ENCODE measurements at regions not wholly inside any gene's neighbourhood (a gene's known extent, or its start where the extent isn't known, plus 50 kb on each side); places are given as distances from the start of the nearest gene placed in this dataset.

- no peak for DNase-seq (ENCODE audit: low read depth)
Measured at GRCh38 chr4:177573507-177573906, 131.3 kb upstream of the AGA start.

DNA sequence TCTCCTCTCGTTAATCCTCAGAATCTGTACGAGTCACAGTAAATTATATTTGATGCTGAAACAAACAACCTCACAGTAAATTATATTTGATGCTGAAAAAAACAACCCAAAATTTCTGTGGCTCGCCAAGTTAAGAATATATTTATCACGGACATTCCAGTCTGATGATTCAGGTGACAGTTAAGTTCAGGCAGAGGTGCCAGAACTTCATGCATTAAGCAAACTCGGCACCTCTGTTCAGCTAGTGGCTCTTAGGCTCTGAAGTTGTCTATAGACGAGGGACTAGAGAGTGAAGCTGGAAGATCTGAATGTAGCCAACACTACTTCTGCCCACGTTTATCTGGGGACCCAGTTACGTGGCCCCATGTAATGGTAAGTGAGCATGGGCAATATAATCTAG is 132.2 kb upstream of the AGA start:
- DNase-seq (ENCODE audit: low read depth) = no peak

- DNase-seq (ENCODE audit: low read depth) = no peak
Measured at GRCh38 chr4:177579649-177580048, 137.4 kb upstream of the AGA start.

DNA sequence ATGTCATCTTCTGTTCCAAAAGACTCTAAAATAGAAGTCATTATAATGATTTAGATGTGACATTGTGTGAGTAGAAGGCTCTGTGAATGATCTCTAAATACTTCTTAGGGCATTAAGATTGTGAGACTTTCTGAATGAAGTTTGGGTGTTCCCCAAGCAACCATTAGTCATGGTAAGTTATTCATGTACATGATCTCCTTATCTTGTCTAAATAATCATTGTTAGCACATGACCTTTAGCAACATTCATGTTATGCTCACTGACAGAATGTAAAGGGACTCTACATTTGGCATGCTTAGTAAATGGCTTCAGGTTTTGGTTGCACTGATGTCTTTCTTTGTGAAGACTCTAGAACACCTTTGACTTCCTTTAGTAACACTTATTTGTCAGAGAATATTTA is 140.8 kb upstream of the AGA start:
- no peak for DNase-seq (ENCODE audit: low read depth)

- no peak for DNase-seq (ENCODE audit: low read depth)
Measured at GRCh38 chr4:177587989-177588388, 145.8 kb upstream of the AGA start.

- DNase-seq (ENCODE audit: low read depth) = no peak
Measured at GRCh38 chr4:177595386-177595785, 153.1 kb upstream of the AGA start.

DNA sequence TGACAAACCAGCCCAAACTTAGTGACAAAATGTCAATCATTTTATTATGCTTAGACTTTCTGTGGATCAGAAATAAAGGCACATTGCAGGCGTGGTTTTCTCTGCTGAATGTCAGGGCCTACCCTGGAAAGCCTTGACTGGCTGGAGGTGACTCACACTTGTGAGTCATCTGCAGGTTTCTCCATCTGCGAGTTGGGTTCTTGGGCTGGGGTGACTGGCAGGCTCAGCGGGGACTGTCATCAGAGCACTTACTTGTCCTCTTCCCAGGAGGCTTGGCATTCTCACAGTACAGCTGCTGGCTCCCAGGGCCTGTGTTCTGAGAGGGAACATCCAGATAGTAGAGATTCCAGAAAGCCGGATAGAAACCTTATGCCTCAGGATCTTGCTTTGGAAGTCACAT is 153.8 kb upstream of the AGA start:
- peak; percentile 7 for DNase-seq (ENCODE audit: low read depth)

- DNase-seq (ENCODE audit: low read depth) = no peak
Measured at GRCh38 chr4:177596991-177597390, 154.8 kb upstream of the AGA start.

- no peak for DNase-seq (ENCODE audit: low read depth)
Measured at GRCh38 chr4:177605252-177605651, 163.0 kb upstream of the AGA start.

DNA sequence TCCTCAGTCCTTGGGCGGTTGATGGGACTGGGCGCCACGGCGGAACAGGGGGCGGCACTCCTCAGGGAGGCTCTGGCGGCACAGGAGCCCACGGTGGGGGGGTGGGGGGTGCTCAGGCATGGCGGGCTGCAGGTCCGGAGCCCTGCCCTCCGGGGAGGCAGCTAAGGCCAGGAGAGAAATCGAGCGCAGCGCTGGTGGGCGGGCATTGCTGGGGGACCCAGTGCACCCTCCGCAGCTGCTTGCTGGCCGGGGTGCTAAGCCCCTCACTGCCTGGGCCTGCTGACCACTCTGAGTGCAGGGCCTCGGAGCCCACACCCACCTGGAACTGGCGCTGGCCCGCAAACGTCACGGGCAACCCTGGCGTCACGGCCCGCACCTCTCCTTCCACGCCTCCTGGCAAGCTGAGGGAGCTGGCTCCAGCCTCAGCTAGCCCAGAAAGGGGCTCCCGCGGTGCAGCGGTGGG is 164.9 kb upstream of the AGA start:
- DNase-seq (ENCODE audit: low read depth) = no peak

GRCh38 chr4:177611974-177612664 is 169.9 kb upstream of the AGA start:
- no peak for DNase-seq (ENCODE audit: low read depth)

GRCh38 chr4:177612684-177613083 is 170.4 kb upstream of the AGA start:
- DNase-seq (ENCODE audit: low read depth) = no peak

DNA sequence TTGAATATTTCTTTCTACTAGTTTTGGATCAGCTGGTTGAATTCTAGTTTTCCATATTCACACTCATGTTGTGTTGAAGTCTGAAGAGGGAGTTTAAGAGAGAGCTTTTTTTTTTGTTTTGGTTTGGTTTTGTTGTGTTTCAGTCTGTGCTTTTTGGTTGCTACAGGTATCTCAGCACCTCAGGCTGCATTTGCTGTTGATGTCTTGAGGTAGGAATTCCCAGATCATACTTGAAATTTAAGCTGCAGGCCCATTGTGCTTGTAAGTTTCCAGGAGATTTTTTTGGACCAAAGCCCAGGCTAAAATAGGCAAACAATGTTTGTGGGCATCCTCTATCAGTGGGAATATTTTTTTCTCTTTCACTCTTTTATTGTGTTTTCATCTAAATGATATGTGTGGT is 190.2 kb upstream of the AGA start:
- no peak for DNase-seq (ENCODE audit: low read depth)

DNA sequence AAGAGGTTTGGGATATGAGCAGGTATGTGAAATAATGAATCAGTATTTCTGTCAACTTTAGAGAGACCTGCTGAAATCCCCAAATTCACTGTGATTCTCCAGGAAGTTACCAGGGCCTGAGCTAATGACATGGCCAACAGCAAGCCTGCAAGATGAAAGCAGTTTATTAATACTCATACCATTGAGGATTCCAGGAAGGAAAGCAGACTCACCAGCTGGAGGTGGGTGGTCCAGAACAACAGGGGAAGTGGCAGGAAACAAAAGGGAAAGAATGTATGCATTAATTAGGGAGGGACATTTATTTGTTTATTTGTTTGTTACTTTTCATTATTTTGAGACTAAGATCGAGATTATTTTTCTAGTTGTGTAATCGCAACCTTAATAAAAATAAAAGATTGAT is 196.6 kb upstream of the AGA start:
- no peak for DNase-seq (ENCODE audit: low read depth)

GRCh38 chr4:177640864-177641263 is 198.6 kb upstream of the AGA start:
- no peak for DNase-seq (ENCODE audit: low read depth)

DNA sequence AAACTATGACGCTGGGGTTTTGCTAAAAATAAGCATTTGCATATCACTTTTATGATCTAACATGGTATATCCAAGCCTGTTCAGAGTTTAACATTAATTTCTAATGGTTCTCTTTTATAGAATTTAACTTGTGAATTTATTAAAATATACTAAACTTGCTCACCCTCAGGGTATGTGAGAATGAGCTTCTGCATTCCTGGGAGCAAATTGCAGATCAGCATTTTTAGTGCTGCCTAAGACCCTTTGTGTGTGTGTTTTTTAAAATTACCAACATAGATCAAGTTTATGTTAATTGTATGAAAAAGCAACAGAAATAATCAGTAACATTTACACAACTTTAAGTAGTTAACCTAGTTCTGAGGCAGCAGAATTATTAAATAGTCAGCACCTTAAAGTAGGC is 218.0 kb upstream of the AGA start:
- no peak for DNase-seq (ENCODE audit: low read depth)

DNA sequence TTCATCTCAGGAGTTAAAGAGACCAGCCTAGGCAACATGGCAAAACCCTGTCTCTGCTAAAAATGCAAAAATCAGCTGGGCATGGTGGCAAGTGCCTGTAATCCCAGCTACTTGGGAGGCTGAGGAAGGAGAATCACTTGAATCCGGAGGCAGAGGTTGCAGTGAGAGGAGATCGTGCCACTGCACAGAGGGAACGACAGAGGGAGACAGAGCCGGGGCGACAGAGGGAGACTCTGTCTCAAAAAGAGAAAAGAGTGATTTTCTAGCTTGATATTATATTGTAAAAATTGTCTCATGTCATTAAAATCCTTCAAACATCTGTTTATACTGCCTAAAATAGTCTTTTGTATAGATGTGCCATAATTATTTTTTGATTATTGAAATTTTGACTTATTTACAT is 225.4 kb upstream of the AGA start:
- no peak for DNase-seq (ENCODE audit: low read depth)

- no peak for DNase-seq (ENCODE audit: low read depth)
Measured at GRCh38 chr4:177671387-177671786, 229.2 kb upstream of the AGA start.

GRCh38 chr4:177671845-177672244 is 229.6 kb upstream of the AGA start:
- no peak for DNase-seq (ENCODE audit: low read depth)

GRCh38 chr4:177673985-177674489 is 231.8 kb upstream of the AGA start:
- no peak for DNase-seq (ENCODE audit: low read depth)

GRCh38 chr4:177680308-177680707 is 238.1 kb upstream of the AGA start:
- no peak for DNase-seq (ENCODE audit: low read depth)

- DNase-seq (ENCODE audit: low read depth) = no peak
Measured at GRCh38 chr4:177681902-177682301, 239.7 kb upstream of the AGA start.

GRCh38 chr4:177687117-177687516 is 244.9 kb upstream of the AGA start:
- DNase-seq (ENCODE audit: low read depth) = no peak

DNA sequence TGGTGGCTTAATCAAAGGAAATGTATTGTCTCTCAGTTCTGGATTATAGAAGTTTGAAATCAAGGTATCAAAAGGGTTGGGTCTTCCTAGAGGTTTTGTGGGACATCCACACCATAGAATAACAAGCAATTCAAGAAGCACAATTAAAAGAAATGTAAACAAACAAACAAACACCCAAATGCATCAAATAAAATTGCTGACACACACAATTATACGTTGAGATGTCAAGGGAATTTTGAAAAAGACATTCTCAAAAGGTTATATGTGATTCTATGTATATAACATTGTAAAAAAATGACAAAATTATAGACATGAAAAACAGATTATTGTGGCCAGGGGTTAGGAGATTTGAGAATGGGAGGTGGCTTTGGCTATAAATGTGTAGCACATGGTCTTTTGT is 250.7 kb upstream of the AGA start:
- no peak for DNase-seq (ENCODE audit: low read depth)

All from activated T-cell treated with anti-CD3 and anti-CD28 coated beads for 24 hours (primary cell).